ENCODE measurements at regions not wholly inside any gene's neighbourhood (a gene's known extent, or its start where the extent isn't known, plus 50 kb on each side); places are given as distances from the start of the nearest gene placed in this dataset.

GRCh38 chr2:19785867-19786266 is 115.9 kb downstream of the TTC32 start:
- no peaks in the 10 kb centered on the region for H3K9me3 Mint-ChIP-seq
- H3K27me3 Mint-ChIP-seq = peaks cover 3% of the 10 kb centered on the region
- DNase-seq (no peak), ATAC-seq (ENCODE audit: low read depth) (no peak)
- POLR2A ChIA-PET = no interaction called here
- no peaks in the 10 kb centered on the region for H3K4me1 Mint-ChIP-seq
- no peak overlapping the region for H3K4me3 Mint-ChIP-seq
- no peaks in the 10 kb centered on the region for H3K36me3 Mint-ChIP-seq
- H3K27ac Mint-ChIP-seq = no peak overlapping the region

- ATAC-seq (ENCODE audit: low read depth) = no peak
- POLR2A ChIA-PET = no interaction called here
Measured at GRCh38 chr2:19785447-19785846, 116.3 kb downstream of the TTC32 start.

GRCh38 chr2:19784456-19784855 is 117.3 kb downstream of the TTC32 start:
- H3K36me3 Mint-ChIP-seq = no peaks in the 10 kb centered on the region
- H3K4me3 Mint-ChIP-seq = no peak overlapping the region
- H3K27me3 Mint-ChIP-seq = peaks cover 3% of the 10 kb centered on the region
- H3K9me3 Mint-ChIP-seq = no peaks in the 10 kb centered on the region
- DNase-seq (no peak), ATAC-seq (ENCODE audit: low read depth) (no peak)
- H3K4me1 Mint-ChIP-seq = no peaks in the 10 kb centered on the region
- no peak overlapping the region for H3K27ac Mint-ChIP-seq
- POLR2A ChIA-PET = no interaction called here

More at GRCh38 chr2:19785447-19785846, 116.3 kb downstream of the TTC32 start:
- no peak for DNase-seq
- H3K36me3 Mint-ChIP-seq = no peaks in the 10 kb centered on the region
- H3K27me3 Mint-ChIP-seq = peaks cover 3% of the 10 kb centered on the region
- no peak overlapping the region for H3K27ac Mint-ChIP-seq
- H3K4me3 Mint-ChIP-seq = no peak overlapping the region
- H3K9me3 Mint-ChIP-seq = no peaks in the 10 kb centered on the region
- H3K4me1 Mint-ChIP-seq = no peaks in the 10 kb centered on the region

DNA sequence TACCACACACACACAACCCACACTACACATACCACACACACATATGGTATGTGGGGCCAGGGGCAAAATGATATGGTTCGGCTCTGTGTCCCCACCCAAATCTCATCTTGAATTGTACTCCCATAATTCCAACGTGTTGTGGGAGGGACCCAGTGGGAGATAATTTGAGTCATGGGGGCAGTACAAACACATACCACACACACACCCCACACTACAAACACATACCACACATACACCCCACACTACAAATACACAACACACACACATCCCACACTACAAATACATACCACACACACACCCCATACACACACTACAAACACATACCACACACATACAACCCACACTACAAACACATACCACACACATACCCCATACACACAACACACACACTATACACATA is 117.8 kb downstream of the TTC32 start:
- Mint-ChIP-seq H3K27ac (no peak overlapping the region), H3K36me3 (no peaks in the 10 kb centered on the region), H3K4me1 (no peaks in the 10 kb centered on the region), H3K9me3 (no peaks in the 10 kb centered on the region), H3K27me3 (peaks cover 3% of the 10 kb centered on the region), H3K4me3 (no peak overlapping the region)
- ATAC-seq (ENCODE audit: low read depth) = no peak
- DNase-seq = no peak
- POLR2A ChIA-PET = no interaction called here

DNA sequence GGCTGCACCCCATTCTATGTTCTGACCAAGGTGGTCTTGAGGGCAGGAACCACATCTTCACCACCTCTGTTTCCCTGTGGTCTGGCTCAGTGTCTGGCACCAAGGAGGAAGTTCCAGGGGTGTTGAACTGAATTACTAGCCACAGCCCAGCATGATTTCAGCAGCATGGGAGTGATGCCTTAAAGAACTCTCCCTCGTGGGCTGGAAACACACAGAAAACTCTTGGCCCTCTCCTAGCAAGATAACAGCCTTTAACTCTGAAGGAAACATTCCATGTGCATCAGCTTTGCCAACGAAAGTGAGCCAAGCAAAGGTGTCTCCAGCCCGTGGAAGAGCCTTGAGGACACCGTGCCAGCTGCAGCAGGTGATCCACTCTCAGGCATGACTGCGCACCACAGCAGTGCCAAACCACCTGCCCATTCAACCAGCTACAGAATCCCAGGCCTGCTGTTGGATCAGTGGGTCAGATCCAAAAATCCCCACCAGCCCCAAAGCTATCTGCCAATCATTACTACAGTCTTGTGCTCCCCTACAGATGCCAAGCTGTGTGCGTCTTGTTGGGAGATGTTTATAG is 124.8 kb downstream of the TTC32 start:
- Mint-ChIP-seq H3K9me3 (no peaks in the 10 kb centered on the region), H3K4me3 (no peak overlapping the region), H3K36me3 (no peaks in the 10 kb centered on the region), H3K27ac (no peak overlapping the region), H3K4me1 (no peaks in the 10 kb centered on the region), H3K27me3 (peaks cover 7% of the 10 kb centered on the region)
- no peak for ATAC-seq (ENCODE audit: low read depth)
- no peak for DNase-seq
- POLR2A ChIA-PET = no interaction called here

- H3K4me3 Mint-ChIP-seq = no peak overlapping the region
- H3K36me3 Mint-ChIP-seq = no peaks in the 10 kb centered on the region
- no peaks in the 10 kb centered on the region for H3K9me3 Mint-ChIP-seq
- DNase-seq (no peak), ATAC-seq (ENCODE audit: low read depth) (no peak)
- no peak overlapping the region for H3K27ac Mint-ChIP-seq
- peaks cover 4% of the 10 kb centered on the region for H3K27me3 Mint-ChIP-seq
- POLR2A ChIA-PET = no interaction called here
- no peaks in the 10 kb centered on the region for H3K4me1 Mint-ChIP-seq
Measured at GRCh38 chr2:19775838-19776237, 125.9 kb downstream of the TTC32 start.

DNA sequence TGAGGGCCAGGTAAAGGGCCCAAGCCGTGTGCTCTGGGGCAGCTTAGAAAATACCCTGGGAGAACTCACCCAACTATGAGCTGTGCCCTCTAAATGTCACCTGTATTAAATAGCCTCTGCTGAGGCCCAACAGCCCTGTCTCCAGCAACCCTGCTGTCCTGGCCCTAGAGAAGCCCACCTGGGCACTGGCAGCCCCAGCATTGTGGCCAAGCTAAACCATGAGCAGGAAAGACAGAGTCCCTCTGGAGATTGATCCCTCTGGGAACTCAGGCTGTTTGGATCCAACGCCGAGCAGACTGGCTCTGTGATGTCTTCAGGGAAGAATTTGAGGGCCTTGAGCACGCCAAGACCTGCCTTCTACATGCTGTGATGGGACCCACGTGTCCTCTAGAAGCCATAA is 126.5 kb downstream of the TTC32 start:
- POLR2A ChIA-PET = no interaction called here
- H3K27ac Mint-ChIP-seq = no peak overlapping the region

DNA sequence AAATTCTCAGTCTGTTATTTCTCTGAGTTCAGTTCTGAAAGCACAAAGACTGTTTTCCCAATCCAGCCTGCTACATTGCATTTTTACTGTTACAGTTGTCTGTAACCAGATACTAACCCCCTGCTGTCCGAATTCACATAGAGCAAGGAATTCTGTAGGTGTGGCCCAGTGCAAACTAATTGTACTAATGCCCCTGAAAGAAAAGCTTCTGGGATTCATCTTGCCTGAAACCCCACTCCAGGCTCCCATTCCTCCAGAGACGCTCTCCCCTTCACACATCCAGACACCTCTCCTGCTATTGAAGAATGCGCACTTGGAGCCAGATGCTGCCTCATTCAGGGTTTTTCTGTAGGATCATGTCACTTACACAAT is 127.0 kb downstream of the TTC32 start:
- H3K36me3 Mint-ChIP-seq = no peaks in the 10 kb centered on the region
- POLR2A ChIA-PET = no interaction called here
- no peaks in the 10 kb centered on the region for H3K9me3 Mint-ChIP-seq
- H3K27me3 Mint-ChIP-seq = peaks cover 4% of the 10 kb centered on the region
- ATAC-seq (ENCODE audit: low read depth) (no peak), DNase-seq (no peak)
- no peak overlapping the region for H3K4me3 Mint-ChIP-seq
- H3K27ac Mint-ChIP-seq = no peak overlapping the region
- H3K4me1 Mint-ChIP-seq = no peaks in the 10 kb centered on the region

More for the DNA sequence above, 126.5 kb downstream of the TTC32 start:
- Mint-ChIP-seq H3K4me1 (no peaks in the 10 kb centered on the region), H3K9me3 (no peaks in the 10 kb centered on the region), H3K27me3 (peaks cover 4% of the 10 kb centered on the region), H3K36me3 (no peaks in the 10 kb centered on the region), H3K4me3 (no peak overlapping the region)
- ATAC-seq (ENCODE audit: low read depth) (no peak), DNase-seq (no peak)

DNA sequence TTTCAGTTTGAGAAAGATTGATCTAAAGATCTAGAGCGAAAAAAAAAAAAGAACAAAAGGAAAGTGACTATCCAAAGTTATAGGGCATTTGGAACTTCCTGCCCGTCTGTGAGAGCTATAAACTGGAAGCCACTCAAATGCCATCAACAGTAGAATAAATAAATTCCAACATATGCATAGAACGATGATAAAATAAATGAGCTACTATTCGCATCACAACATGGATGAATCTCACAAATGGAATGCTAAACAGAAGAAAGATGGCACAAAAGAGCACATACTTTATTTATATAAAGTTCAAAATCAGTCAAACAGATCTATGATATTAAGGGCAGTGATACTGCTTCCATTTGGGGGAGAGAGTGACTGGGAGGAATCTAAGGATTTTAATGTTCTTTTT is 128.8 kb downstream of the TTC32 start:
- Mint-ChIP-seq H3K36me3 (no peaks in the 10 kb centered on the region), H3K4me3 (no peak overlapping the region), H3K27me3 (peaks cover 7% of the 10 kb centered on the region), H3K9me3 (no peaks in the 10 kb centered on the region), H3K27ac (no peak overlapping the region), H3K4me1 (no peaks in the 10 kb centered on the region)
- POLR2A ChIA-PET = no interaction called here
- ATAC-seq (ENCODE audit: low read depth) (no peak), DNase-seq (no peak)

GRCh38 chr2:19769513-19769912 is 132.3 kb downstream of the TTC32 start:
- H3K9me3 Mint-ChIP-seq = no peaks in the 10 kb centered on the region
- H3K4me1 Mint-ChIP-seq = no peaks in the 10 kb centered on the region
- POLR2A ChIA-PET = no interaction called here
- H3K27ac Mint-ChIP-seq = no peak overlapping the region
- no peak overlapping the region for H3K4me3 Mint-ChIP-seq
- H3K36me3 Mint-ChIP-seq = no peaks in the 10 kb centered on the region
- DNase-seq (no peak), ATAC-seq (ENCODE audit: low read depth) (no peak)
- peaks cover 17% of the 10 kb centered on the region for H3K27me3 Mint-ChIP-seq

GRCh38 chr2:19767899-19768298 is 133.9 kb downstream of the TTC32 start:
- H3K27me3 Mint-ChIP-seq = peaks cover 16% of the 10 kb centered on the region
- H3K9me3 Mint-ChIP-seq = no peaks in the 10 kb centered on the region
- POLR2A ChIA-PET = no interaction called here
- no peaks in the 10 kb centered on the region for H3K36me3 Mint-ChIP-seq
- H3K27ac Mint-ChIP-seq = no peak overlapping the region
- no peak overlapping the region for H3K4me3 Mint-ChIP-seq
- DNase-seq = no peak
- no peaks in the 10 kb centered on the region for H3K4me1 Mint-ChIP-seq
- no peak for ATAC-seq (ENCODE audit: low read depth)

- POLR2A ChIA-PET = no interaction called here
Measured at GRCh38 chr2:19764998-19765397, 136.8 kb downstream of the TTC32 start.

GRCh38 chr2:19763731-19764130 is 138.1 kb downstream of the TTC32 start:
- ATAC-seq (ENCODE audit: low read depth) (no peak), DNase-seq (no peak)
- no peaks in the 10 kb centered on the region for H3K4me1 Mint-ChIP-seq
- no peaks in the 10 kb centered on the region for H3K9me3 Mint-ChIP-seq
- POLR2A ChIA-PET = no interaction called here
- H3K36me3 Mint-ChIP-seq = no peaks in the 10 kb centered on the region
- no peak overlapping the region for H3K4me3 Mint-ChIP-seq
- no peak overlapping the region for H3K27ac Mint-ChIP-seq
- peaks cover 12% of the 10 kb centered on the region for H3K27me3 Mint-ChIP-seq

More at GRCh38 chr2:19764998-19765397, 136.8 kb downstream of the TTC32 start:
- Mint-ChIP-seq H3K36me3 (no peaks in the 10 kb centered on the region), H3K4me3 (no peak overlapping the region), H3K27me3 (peaks cover 13% of the 10 kb centered on the region), H3K9me3 (no peaks in the 10 kb centered on the region), H3K27ac (no peak overlapping the region), H3K4me1 (no peaks in the 10 kb centered on the region)
- no peak for DNase-seq
- ATAC-seq (ENCODE audit: low read depth) = no peak

DNA sequence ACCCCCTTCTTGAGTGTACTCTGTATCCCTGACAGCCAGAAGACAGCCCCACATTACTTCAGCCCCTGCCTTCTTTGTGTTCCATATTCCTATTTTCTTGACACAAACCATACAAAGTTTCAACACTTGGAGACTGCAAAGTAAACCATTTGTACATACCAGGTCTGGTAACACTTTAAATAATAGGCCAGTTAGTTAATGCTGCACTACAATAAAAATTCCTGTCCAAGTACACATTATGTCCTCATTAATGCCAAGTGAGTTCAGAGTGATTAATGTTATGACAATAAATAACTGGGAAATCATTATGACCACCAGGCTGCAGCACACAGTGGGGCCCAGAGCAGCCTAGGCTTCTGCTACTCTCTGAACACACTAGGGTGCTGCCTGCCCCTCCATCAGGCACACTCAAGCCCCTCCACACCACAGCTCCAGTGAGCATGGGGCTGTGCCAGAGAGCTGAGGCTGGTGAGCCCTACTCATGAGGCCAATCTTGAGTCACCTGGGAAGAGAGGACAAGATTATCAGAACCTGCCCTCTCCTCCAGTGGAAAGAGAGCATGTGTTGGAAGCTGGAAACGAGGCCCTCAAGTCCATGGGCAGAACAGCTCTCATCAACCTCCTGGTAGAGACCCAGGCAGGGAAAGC is 138.7 kb downstream of the TTC32 start:
- H3K36me3 Mint-ChIP-seq = no peaks in the 10 kb centered on the region
- H3K27me3 Mint-ChIP-seq = peaks cover 13% of the 10 kb centered on the region
- H3K9me3 Mint-ChIP-seq = no peaks in the 10 kb centered on the region
- DNase-seq (no peak), ATAC-seq (ENCODE audit: low read depth) (no peak)
- H3K4me1 Mint-ChIP-seq = no peaks in the 10 kb centered on the region
- H3K27ac Mint-ChIP-seq = no peak overlapping the region
- POLR2A ChIA-PET = no interaction called here
- no peak overlapping the region for H3K4me3 Mint-ChIP-seq

GRCh38 chr2:19762142-19762541 is 139.6 kb downstream of the TTC32 start:
- POLR2A ChIA-PET = no interaction called here
- no peak for DNase-seq
- H3K4me3 Mint-ChIP-seq = no peak overlapping the region
- H3K9me3 Mint-ChIP-seq = no peaks in the 10 kb centered on the region
- H3K27me3 Mint-ChIP-seq = peaks cover 8% of the 10 kb centered on the region
- no peaks in the 10 kb centered on the region for H3K4me1 Mint-ChIP-seq
- H3K36me3 Mint-ChIP-seq = no peaks in the 10 kb centered on the region
- H3K27ac Mint-ChIP-seq = no peak overlapping the region
- ATAC-seq (ENCODE audit: low read depth) = no peak
